Testis (tissue), 2 donors: ENCODE measurements at regions not wholly inside any gene's neighbourhood (a gene's known extent, or its start where the extent isn't known, plus 50 kb on each side); places are given as distances from the start of the nearest gene placed in this dataset.

ENCODE experiments used
- POLR2A ChIP-seq: fragments of 450-650 bp; IDR thresholded peaks from one replicate; pipeline ENCODE4 v1.6.1; 2017; ENCODE audit warnings: antibody characterized with exemption, mild to moderate bottlenecking, moderate library complexity
- TF ChIP-seq, protein P1 (sequence below), 3 experiments: fragments of 450-650 bp in 2 of 3; fragments of 200-600 bp in 1 of 3; sonication (generic) in 1 of 3; IDR thresholded peaks; one replicate each; pipeline ENCODE4 v1.5.1; 2016 to 2019; ENCODE audit warnings: antibody characterized with exemption in 3 of 3, mild to moderate bottlenecking in 2 of 3, moderate library complexity in 1 of 3

DNA sequence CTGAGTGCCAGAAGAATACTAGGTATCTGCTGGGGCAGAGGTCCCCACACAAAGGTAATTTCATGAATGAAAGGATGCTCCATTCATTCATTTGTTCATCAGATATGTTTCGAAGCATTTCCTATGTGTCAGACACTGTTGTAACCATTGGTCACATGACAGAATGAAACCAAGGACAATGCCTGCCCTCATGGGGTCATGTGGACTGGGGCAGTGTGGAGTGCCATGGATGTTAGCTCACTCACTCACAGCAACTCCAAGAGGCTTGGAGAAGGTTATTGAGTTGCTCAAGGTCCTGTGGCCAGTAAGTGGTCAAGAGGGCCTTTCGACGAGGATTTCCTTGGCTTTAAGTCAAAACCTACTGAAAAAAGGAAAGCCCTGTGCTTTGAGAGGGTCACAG, 223.5 kb downstream of the ARHGAP12 start:
- TF ChIP-seq, protein P1, sequence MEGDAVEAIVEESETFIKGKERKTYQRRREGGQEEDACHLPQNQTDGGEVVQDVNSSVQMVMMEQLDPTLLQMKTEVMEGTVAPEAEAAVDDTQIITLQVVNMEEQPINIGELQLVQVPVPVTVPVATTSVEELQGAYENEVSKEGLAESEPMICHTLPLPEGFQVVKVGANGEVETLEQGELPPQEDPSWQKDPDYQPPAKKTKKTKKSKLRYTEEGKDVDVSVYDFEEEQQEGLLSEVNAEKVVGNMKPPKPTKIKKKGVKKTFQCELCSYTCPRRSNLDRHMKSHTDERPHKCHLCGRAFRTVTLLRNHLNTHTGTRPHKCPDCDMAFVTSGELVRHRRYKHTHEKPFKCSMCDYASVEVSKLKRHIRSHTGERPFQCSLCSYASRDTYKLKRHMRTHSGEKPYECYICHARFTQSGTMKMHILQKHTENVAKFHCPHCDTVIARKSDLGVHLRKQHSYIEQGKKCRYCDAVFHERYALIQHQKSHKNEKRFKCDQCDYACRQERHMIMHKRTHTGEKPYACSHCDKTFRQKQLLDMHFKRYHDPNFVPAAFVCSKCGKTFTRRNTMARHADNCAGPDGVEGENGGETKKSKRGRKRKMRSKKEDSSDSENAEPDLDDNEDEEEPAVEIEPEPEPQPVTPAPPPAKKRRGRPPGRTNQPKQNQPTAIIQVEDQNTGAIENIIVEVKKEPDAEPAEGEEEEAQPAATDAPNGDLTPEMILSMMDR (IDR thresholded peaks at IDR 0.05), result no peak
- no peak for TF ChIP-seq POLR2A
